Body of pancreas (tissue), 4 donors: ENCODE measurements at regions not wholly inside any gene's neighbourhood (a gene's known extent, or its start where the extent isn't known, plus 50 kb on each side); places are given as distances from the start of the nearest gene placed in this dataset.

Experiments used
- POLR2A ChIP-seq, 3 donors: fragments of 450-650 bp; IDR thresholded peaks; one replicate each; pipeline ENCODE4 v1.6.1; 2016; ENCODE audit warnings: antibody characterized with exemption in 3 of 3, mild to moderate bottlenecking in 2 of 3
- TF ChIP-seq, protein P1 (sequence below), 7 experiments: fragments of 450-650 bp in 4 of 7; fragments of 200-600 bp in 3 of 7; sonication (generic) in 3 of 7; IDR thresholded peaks; one replicate each; pipeline ENCODE4 v1.5.1; 2016 to 2019; ENCODE audit warnings: antibody characterized with exemption in 7 of 7

GRCh38 chr15:29386523-29386922 is 116.9 kb upstream of the NSMCE3 start:
- TF ChIP-seq, protein P1, sequence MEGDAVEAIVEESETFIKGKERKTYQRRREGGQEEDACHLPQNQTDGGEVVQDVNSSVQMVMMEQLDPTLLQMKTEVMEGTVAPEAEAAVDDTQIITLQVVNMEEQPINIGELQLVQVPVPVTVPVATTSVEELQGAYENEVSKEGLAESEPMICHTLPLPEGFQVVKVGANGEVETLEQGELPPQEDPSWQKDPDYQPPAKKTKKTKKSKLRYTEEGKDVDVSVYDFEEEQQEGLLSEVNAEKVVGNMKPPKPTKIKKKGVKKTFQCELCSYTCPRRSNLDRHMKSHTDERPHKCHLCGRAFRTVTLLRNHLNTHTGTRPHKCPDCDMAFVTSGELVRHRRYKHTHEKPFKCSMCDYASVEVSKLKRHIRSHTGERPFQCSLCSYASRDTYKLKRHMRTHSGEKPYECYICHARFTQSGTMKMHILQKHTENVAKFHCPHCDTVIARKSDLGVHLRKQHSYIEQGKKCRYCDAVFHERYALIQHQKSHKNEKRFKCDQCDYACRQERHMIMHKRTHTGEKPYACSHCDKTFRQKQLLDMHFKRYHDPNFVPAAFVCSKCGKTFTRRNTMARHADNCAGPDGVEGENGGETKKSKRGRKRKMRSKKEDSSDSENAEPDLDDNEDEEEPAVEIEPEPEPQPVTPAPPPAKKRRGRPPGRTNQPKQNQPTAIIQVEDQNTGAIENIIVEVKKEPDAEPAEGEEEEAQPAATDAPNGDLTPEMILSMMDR (IDR thresholded peaks at IDR 0.05) = no peak
- no peak for TF ChIP-seq POLR2A (IDR thresholded peaks at IDR 0.05)
